A549 (cell line): ENCODE measurements at regions not wholly inside any gene's neighbourhood (a gene's known extent, or its start where the extent isn't known, plus 50 kb on each side); places are given as distances from the start of the nearest gene placed in this dataset.

Experiments used
- ATAC-seq, 2 experiments: fragments of 200-7000 bp in 1 of 2; fragments of >200 bp in 1 of 2; cut with Nextera tagmentation in 1 of 2; cut with Tn5 transposase in 1 of 2; 3 replicates each; pipeline versions ENCODE4 v1.8.0 to v1.9.1; 2018 to 2020; ENCODE audit warnings: mild to moderate bottlenecking in 1 of 2, moderate library complexity in 1 of 2
- CTCF ChIA-PET: fragments of 300-600 bp; sonication (Branson Sonifier 250); formaldehyde crosslinking; extraction: SDS; loops from one replicate; lab custom pipeline; 2021; ENCODE audit warnings: antibody characterized with exemption, inconsistent platforms; lab: Yijun Ruan, JAX
- POLR2A ChIA-PET: fragments of 350-600 bp; formaldehyde crosslinking; extraction: SDS; loops from one replicate; lab custom pipeline; 2021; ENCODE audit warnings: antibody characterized with exemption, inconsistent platforms; lab: Yijun Ruan, JAX
- DNase-seq, 2 experiments: peaks; one replicate each; pipeline versions ENCODE4 v3.0.0 to v3.0.0-alpha.2; 2011 to 2016; ENCODE audit warnings: low read depth in 1 of 2, low spot score in 1 of 2
- FAIRE-seq: peaks from 2 replicates; lab custom pipeline; 2011; peaks lifted over from hg19 to GRCh38; lab: Jason Lieb, UNC
- H3K27ac ChIP-seq, 2 experiments: fragments of >200 bp; sonication (Bioruptor Twin); formaldehyde crosslinking; 3 replicates each; pipeline ENCODE4 v1.5.1; 2016 to 2017
- H3K4me1 ChIP-seq: fragments of >200 bp; sonication (Bioruptor Twin); formaldehyde crosslinking; 3 replicates; pipeline ENCODE4 v1.6.1; 2016
- H3K4me2 ChIP-seq: fragments of >200 bp; sonication (Bioruptor Twin); formaldehyde crosslinking; 3 replicates; pipeline ENCODE4 v1.6.1; 2016
- H3K4me3 ChIP-seq: fragments of >200 bp; sonication (Bioruptor Twin); formaldehyde crosslinking; 3 replicates; pipeline ENCODE4 v1.5.1; 2016
- H3K9me3 ChIP-seq: fragments of >200 bp; sonication (Bioruptor Twin); formaldehyde crosslinking; 3 replicates; pipeline ENCODE4 v1.6.1; 2016
- CBX2 ChIP-seq: fragments of 200-600 bp; sonication (generic); IDR thresholded peaks from 2 replicates; pipeline ENCODE4 v1.6.1; 2016; ENCODE audit warnings: low read depth, mild to moderate bottlenecking, borderline replicate concordance
- CBX8 ChIP-seq: fragments of 200-600 bp; sonication (generic); IDR thresholded peaks from 2 replicates; pipeline ENCODE4 v1.6.1; 2016
- CEBPB ChIP-seq, 2 experiments: fragments of >200 bp in 1 of 2; sonication (Bioruptor Twin) in 1 of 2; formaldehyde crosslinking in 1 of 2; IDR thresholded peaks; 2 replicates each; pipeline ENCODE4 v1.6.1; 2012 to 2016
- CHD4 ChIP-seq: fragments of 200-600 bp; sonication (generic); IDR thresholded peaks from 2 replicates; pipeline ENCODE4 v1.6.1; 2016; ENCODE audit warnings: antibody characterized with exemption, mild to moderate bottlenecking, borderline replicate concordance
- EHMT2 ChIP-seq: fragments of 200-600 bp; sonication (generic); IDR thresholded peaks from 2 replicates; pipeline ENCODE4 v1.6.1; 2016; ENCODE audit warnings: antibody characterized with exemption, low read depth, mild to moderate bottlenecking, moderate library complexity
- EP300 ChIP-seq, 2 experiments: fragments of >200 bp; sonication (Bioruptor Twin); formaldehyde crosslinking; IDR thresholded peaks; 2 replicates in 1 of 2; 3 replicates in 1 of 2; pipeline ENCODE4 v1.6.1; 2016 to 2017
- FOSL2 ChIP-seq, 2 experiments: fragments of 450-650 bp in 1 of 2; fragments of >200 bp in 1 of 2; sonication (Bioruptor Twin) in 1 of 2; formaldehyde crosslinking; IDR thresholded peaks; 2 replicates each; pipeline versions ENCODE4 v1.5.0 to v1.6.1; 2016 to 2020; ENCODE audit warnings: mild to moderate bottlenecking in 1 of 2, moderate library complexity in 1 of 2
- JUN ChIP-seq, 2 experiments: fragments of >200 bp; sonication (Bioruptor Twin); formaldehyde crosslinking; IDR thresholded peaks; 2 replicates in 1 of 2; 3 replicates in 1 of 2; pipeline ENCODE4 v1.6.1; 2016 to 2017
- MYC ChIP-seq: IDR thresholded peaks from 2 replicates; pipeline ENCODE4 v1.6.1; 2012; ENCODE audit warnings: mild to moderate bottlenecking, inconsistent platforms, low read length, improper control_type of control experiment, borderline replicate concordance
- NPAS2 ChIP-seq: fragments of 250-450 bp; sonication (Bioruptor Pico); IDR thresholded peaks from 2 replicates; pipeline ENCODE4 v1.8.0; 2022; ENCODE audit warnings: mild to moderate bottlenecking, moderate library complexity, borderline replicate concordance
- POLR2A ChIP-seq: IDR thresholded peaks from 2 replicates; pipeline ENCODE4 v1.6.1; 2012; ENCODE audit warnings: mild to moderate bottlenecking, low read length
- POLR2AphosphoS2 ChIP-seq: conservative IDR thresholded peaks from 2 replicates; pipeline ENCODE4 v1.6.1; 2012; ENCODE audit warnings: low read length, improper control_type of control experiment, inconsistent platforms
- RNF2 ChIP-seq: fragments of 200-600 bp; sonication (generic); IDR thresholded peaks from 2 replicates; pipeline ENCODE4 v1.6.1; 2016; ENCODE audit warnings: low read depth, mild to moderate bottlenecking, antibody characterized with exemption, moderate library complexity, borderline replicate concordance
- SREBF2 ChIP-seq: fragments of 450-650 bp; IDR thresholded peaks from 2 replicates; pipeline ENCODE4 v1.6.1; 2014; ENCODE audit warnings: mild to moderate bottlenecking, moderate library complexity
- TP53 ChIP-seq: fragments of 250-450 bp; sonication (Bioruptor Pico); IDR thresholded peaks from 2 replicates; pipeline ENCODE4 v1.5.0; 2021; ENCODE audit warnings: mild to moderate bottlenecking, moderate library complexity
- ZFP36 ChIP-seq: fragments of 450-650 bp; IDR thresholded peaks from 2 replicates; pipeline ENCODE4 v1.6.1; 2014; ENCODE audit warnings: borderline replicate concordance; ENCODE audit not compliant: partially characterized antibody
- ZSCAN20 ChIP-seq: fragments of 250-450 bp; sonication (Bioruptor Pico); IDR thresholded peaks from 2 replicates; pipeline ENCODE4 v1.8.0; 2022; ENCODE audit warnings: mild to moderate bottlenecking, moderate library complexity
- WGBS: methylation state at CpG from one replicate; pipeline ENCODE4 v1.1.6; 2017; ENCODE audit errors: missing lambda C conversion rate; 5-methylcytosine and 5-hydroxymethylcytosine counted together
- TF ChIP-seq, protein P1 (sequence below): IDR thresholded peaks from 2 replicates; pipeline ENCODE4 v1.6.1; 2012
- TF ChIP-seq, protein P2 (sequence below): fragments of 450-650 bp; IDR thresholded peaks from 2 replicates; pipeline ENCODE4 v1.6.1; 2014; ENCODE audit warnings: antibody characterized with exemption
- TF ChIP-seq, protein P3 (sequence below): fragments of >200 bp; sonication (Bioruptor Twin); formaldehyde crosslinking; IDR thresholded peaks from 3 replicates; pipeline ENCODE4 v1.5.1; 2016
- TF ChIP-seq, protein P4 (sequence below): IDR thresholded peaks from 2 replicates; pipeline ENCODE4 v1.6.1; 2012
- TF ChIP-seq, protein P5 (sequence below): fragments of 250-450 bp; sonication (Bioruptor Pico); IDR thresholded peaks from 2 replicates; pipeline ENCODE4 v1.5.0; 2021; ENCODE audit warnings: mild to moderate bottlenecking, moderate library complexity, borderline replicate concordance
- TF ChIP-seq, protein P6 (sequence below): fragments of 150-350 bp; IDR thresholded peaks from 2 replicates; pipeline ENCODE4 v1.6.1; 2014; ENCODE audit warnings: low read depth, mild to moderate bottlenecking, low read length

DNA sequence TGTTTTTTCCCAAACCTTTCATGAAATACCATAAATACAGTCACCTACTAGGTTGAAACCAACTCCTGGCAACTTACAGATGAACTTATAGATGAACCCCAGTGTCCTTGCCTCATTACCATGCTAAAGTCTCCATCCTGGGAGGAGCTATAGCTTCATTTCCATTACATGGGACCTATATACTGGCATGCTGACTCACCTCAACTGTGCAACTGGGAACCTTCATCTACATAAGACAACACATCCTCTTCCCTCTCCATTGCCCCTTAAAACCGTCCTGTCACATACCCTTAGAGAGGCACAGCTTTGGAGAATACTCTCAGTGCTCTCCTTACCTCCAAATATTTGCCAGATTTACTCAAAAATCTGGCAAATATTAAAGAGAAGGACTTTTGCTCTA lies 638.3 kb downstream of the HTR1A start:
- Histone ChIP-seq H3K4me2 (no peak overlapping the region), H3K27ac (no peak overlapping the region), H3K9me3 (no peaks in the 10 kb centered on the region), H3K4me1 (no peaks in the 10 kb centered on the region), H3K4me3 (no peak overlapping the region)
- TF ChIP-seq FOSL2 (IDR thresholded peaks at IDR 0.05), result no peak
- TF ChIP-seq FOSL2 (CRISPR knock-in tag; IDR thresholded peaks at IDR 0.05), result no peak
- no peak for TF ChIP-seq CHD4
- no peak for TF ChIP-seq TP53 (CRISPR knock-in tag)
- TF ChIP-seq CEBPB (IDR thresholded peaks at IDR 0.05), result no peak
- no peak for TF ChIP-seq POLR2AphosphoS2
- no peak for TF ChIP-seq POLR2A
- ChIA-PET POLR2A (no interaction called here), CTCF (interaction anchor here (0.5 kb wide), 1 partner anchor 427 kb away, joined by 3 read pairs; no protein-coding TSS in a partner anchor)
- ATAC-seq, result no peak
- 0% methylated on average over 1 of the region's 1 CpG for WGBS
- FAIRE-seq, result no peak
- no peak for DNase-seq

DNA sequence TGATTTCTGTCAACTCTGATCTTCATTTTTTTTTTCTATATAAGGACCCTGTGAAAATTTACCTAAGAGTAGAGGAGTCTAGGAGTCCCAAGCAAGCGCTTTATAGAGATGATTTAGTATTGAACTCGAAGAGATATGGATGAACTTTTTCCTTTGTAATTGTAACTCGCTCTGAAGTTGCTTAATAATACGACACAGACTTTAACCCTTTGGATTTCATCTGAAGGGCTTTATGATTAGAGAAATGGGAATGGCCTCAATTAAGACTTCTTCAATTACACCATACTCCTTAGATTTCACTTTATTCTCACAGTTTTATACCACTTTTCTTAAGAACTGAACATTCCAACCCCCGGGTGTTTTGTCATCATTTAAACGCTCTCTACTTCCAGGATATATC lies 647.7 kb downstream of the HTR1A start:
- DNase-seq (no peak), FAIRE-seq (no peak), ATAC-seq (no peak)
- Histone ChIP-seq H3K4me1 (no peaks in the 10 kb centered on the region), H3K4me3 (no peak overlapping the region), H3K27ac (no peak overlapping the region), H3K4me2 (no peak overlapping the region), H3K9me3 (no peaks in the 10 kb centered on the region)
- CTCF ChIA-PET, result no interaction called here
- WGBS, result 13% methylated on average over 6 of the region's 6 CpGs
- TF ChIP-seq MYC (no peak), CBX2 (no peak), ZSCAN20 (CRISPR knock-in tag) (no peak), POLR2AphosphoS2 (no peak), SREBF2 (no peak), TP53 (CRISPR knock-in tag) (no peak), EP300 (IDR thresholded peaks at IDR 0.05) (no peak), JUN (IDR thresholded peaks at IDR 0.05) (no peak), RNF2 (no peak), NPAS2 (CRISPR knock-in tag) (no peak), CBX8 (no peak), FOSL2 (IDR thresholded peaks at IDR 0.05) (no peak), FOSL2 (CRISPR knock-in tag; IDR thresholded peaks at IDR 0.05) (no peak), EHMT2 (no peak), ZFP36 (no peak)
- TF ChIP-seq, protein P1, sequence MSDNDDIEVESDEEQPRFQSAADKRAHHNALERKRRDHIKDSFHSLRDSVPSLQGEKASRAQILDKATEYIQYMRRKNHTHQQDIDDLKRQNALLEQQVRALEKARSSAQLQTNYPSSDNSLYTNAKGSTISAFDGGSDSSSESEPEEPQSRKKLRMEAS, result no peak
- TF ChIP-seq, protein P2, sequence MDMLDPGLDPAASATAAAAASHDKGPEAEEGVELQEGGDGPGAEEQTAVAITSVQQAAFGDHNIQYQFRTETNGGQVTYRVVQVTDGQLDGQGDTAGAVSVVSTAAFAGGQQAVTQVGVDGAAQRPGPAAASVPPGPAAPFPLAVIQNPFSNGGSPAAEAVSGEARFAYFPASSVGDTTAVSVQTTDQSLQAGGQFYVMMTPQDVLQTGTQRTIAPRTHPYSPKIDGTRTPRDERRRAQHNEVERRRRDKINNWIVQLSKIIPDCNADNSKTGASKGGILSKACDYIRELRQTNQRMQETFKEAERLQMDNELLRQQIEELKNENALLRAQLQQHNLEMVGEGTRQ, result no peak
- TF ChIP-seq, protein P3, sequence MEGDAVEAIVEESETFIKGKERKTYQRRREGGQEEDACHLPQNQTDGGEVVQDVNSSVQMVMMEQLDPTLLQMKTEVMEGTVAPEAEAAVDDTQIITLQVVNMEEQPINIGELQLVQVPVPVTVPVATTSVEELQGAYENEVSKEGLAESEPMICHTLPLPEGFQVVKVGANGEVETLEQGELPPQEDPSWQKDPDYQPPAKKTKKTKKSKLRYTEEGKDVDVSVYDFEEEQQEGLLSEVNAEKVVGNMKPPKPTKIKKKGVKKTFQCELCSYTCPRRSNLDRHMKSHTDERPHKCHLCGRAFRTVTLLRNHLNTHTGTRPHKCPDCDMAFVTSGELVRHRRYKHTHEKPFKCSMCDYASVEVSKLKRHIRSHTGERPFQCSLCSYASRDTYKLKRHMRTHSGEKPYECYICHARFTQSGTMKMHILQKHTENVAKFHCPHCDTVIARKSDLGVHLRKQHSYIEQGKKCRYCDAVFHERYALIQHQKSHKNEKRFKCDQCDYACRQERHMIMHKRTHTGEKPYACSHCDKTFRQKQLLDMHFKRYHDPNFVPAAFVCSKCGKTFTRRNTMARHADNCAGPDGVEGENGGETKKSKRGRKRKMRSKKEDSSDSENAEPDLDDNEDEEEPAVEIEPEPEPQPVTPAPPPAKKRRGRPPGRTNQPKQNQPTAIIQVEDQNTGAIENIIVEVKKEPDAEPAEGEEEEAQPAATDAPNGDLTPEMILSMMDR, result no peak
- TF ChIP-seq, protein P4, sequence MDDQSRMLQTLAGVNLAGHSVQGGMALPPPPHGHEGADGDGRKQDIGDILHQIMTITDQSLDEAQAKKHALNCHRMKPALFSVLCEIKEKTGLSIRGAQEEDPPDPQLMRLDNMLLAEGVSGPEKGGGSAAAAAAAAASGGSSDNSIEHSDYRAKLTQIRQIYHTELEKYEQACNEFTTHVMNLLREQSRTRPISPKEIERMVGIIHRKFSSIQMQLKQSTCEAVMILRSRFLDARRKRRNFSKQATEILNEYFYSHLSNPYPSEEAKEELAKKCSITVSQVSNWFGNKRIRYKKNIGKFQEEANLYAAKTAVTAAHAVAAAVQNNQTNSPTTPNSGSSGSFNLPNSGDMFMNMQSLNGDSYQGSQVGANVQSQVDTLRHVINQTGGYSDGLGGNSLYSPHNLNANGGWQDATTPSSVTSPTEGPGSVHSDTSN, result no peak
- TF ChIP-seq, protein P5, sequence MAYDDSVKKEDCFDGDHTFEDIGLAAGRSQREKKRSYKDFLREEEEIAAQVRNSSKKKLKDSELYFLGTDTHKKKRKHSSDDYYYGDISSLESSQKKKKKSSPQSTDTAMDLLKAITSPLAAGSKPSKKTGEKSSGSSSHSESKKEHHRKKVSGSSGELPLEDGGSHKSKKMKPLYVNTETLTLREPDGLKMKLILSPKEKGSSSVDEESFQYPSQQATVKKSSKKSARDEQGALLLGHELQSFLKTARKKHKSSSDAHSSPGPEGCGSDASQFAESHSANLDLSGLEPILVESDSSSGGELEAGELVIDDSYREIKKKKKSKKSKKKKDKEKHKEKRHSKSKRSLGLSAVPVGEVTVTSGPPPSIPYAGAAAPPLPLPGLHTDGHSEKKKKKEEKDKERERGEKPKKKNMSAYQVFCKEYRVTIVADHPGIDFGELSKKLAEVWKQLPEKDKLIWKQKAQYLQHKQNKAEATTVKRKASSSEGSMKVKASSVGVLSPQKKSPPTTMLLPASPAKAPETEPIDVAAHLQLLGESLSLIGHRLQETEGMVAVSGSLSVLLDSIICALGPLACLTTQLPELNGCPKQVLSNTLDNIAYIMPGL (CRISPR knock-in tag), result no peak
- TF ChIP-seq, protein P6, sequence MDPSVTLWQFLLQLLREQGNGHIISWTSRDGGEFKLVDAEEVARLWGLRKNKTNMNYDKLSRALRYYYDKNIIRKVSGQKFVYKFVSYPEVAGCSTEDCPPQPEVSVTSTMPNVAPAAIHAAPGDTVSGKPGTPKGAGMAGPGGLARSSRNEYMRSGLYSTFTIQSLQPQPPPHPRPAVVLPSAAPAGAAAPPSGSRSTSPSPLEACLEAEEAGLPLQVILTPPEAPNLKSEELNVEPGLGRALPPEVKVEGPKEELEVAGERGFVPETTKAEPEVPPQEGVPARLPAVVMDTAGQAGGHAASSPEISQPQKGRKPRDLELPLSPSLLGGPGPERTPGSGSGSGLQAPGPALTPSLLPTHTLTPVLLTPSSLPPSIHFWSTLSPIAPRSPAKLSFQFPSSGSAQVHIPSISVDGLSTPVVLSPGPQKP, result no peak
- POLR2A ChIA-PET, result no interaction called here
